AG04450 (cell line): ENCODE measurements at regions not wholly inside any gene's neighbourhood (a gene's known extent, or its start where the extent isn't known, plus 50 kb on each side); places are given as distances from the start of the nearest gene placed in this dataset.

Source experiments
- CTCF ChIA-PET: fragments of 300-600, 350-600 bp; formaldehyde crosslinking; extraction: SDS; loops from one replicate; lab custom pipeline; 2022; ENCODE audit warnings: antibody characterized with exemption, inconsistent platforms; lab: Charles Lee
- POLR2A ChIA-PET: fragments of 350-600 bp; formaldehyde crosslinking; extraction: SDS; loops from one replicate; lab custom pipeline; 2021; ENCODE audit warnings: antibody characterized with exemption, inconsistent platforms; lab: Yijun Ruan, JAX
- DNase-seq: peaks from one replicate; pipeline ENCODE4 v3.0.0-alpha.2; 2011; ENCODE audit warnings: low read depth, low spot score
- H3K27ac ChIP-seq: one replicate; pipeline ENCODE4 v1.5.1; 2012; ENCODE audit warnings: low read depth, low read length, control low read depth
- H3K27me3 ChIP-seq: one replicate; pipeline ENCODE4 v1.6.0; 2012; ENCODE audit warnings: low read length; ENCODE audit not compliant: control insufficient read depth, insufficient read depth
- H3K4me3 ChIP-seq: 2 replicates; pipeline ENCODE4 v1.5.1; 2011; ENCODE audit warnings: mild to moderate bottlenecking, low read depth, low read length, control low read depth
- H3K9me3 ChIP-seq: 2 replicates; pipeline ENCODE4 v1.5.1; 2012; ENCODE audit warnings: low read length; ENCODE audit not compliant: control insufficient read depth, insufficient read depth
- CTCF ChIP-seq: IDR thresholded peaks from 2 replicates; pipeline ENCODE4 v1.5.1; 2011; ENCODE audit warnings: low read depth, low read length, control low read depth, inconsistent platforms

DNA sequence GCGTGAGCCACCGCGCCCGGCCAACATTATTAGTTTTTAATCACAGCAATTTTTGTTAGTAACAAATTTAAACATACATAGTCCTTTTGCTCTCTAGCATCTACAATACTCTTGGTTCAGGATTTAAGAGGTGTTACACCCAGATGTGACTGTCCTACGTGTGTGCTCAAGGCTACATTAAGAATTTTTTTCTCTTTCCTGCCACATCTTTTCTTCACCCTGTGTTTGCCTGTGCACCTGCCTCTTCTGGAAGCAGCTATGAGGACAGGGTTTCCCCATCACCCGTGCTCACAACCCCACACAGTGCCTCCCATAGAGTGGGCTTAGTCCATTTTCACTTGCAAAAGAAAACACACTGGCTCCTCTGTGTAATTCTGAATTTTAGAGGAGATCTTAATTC lies 186.7 kb upstream of the KLF6 start:
- H3K27ac ChIP-seq, result no peak overlapping the region
- POLR2A ChIA-PET, result no interaction called here
- no peak for TF ChIP-seq CTCF
- no peak for DNase-seq
- H3K4me3 ChIP-seq, result no peak overlapping the region
- H3K9me3 ChIP-seq, result peaks cover 12% of the 10 kb centered on the region
- H3K27me3 ChIP-seq, result no peaks in the 10 kb centered on the region
- CTCF ChIA-PET, result no interaction called here

DNA sequence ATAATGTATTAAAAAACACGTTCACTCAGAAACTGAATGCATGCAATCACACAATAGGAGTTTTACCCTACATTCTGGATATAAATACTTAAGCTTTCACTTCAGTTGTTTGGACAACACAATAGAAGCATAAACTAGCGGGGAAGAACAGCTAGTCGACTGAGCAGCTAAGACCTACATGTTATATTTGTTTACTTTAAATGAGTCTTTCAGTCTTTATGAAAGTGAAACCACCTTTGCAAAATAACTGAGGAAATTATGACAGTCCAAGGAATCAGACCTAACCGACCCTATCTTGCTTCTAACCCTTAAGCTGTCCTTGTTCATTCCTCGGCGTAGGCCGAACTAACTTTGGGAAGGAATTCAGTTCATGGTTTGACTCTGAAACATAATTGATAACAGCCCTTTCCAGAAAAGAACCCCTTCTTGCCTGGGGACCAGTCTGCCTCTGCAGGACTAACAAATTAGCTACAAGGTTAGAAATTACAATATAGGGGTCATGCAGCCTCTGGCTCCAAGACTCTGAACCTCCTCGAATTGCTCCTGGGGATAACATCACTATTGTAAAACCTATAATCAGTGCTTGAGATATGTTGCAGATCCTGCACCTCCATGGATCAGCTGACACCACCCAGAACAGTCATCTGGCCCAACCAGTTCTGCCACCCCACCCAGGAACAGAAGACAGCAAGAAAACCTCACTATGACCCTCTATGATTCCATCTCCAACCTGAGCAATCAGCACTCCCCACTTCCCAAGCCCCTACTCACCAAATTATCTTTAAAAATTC lies 185.1 kb upstream of the KLF6 start:
- no peak overlapping the region for H3K27ac ChIP-seq
- ChIA-PET CTCF (interaction anchor here (0.8 kb wide), 1 partner anchor 13 kb away, joined by 3 read pairs; no protein-coding TSS in a partner anchor), POLR2A (no interaction called here)
- TF ChIP-seq CTCF, result no peak
- H3K27me3 ChIP-seq, result no peaks in the 10 kb centered on the region
- H3K4me3 ChIP-seq, result no peak overlapping the region
- peaks cover 2% of the 10 kb centered on the region; the same call in 1 of the 2 replicates for H3K9me3 ChIP-seq
- DNase-seq, result no peak

DNA sequence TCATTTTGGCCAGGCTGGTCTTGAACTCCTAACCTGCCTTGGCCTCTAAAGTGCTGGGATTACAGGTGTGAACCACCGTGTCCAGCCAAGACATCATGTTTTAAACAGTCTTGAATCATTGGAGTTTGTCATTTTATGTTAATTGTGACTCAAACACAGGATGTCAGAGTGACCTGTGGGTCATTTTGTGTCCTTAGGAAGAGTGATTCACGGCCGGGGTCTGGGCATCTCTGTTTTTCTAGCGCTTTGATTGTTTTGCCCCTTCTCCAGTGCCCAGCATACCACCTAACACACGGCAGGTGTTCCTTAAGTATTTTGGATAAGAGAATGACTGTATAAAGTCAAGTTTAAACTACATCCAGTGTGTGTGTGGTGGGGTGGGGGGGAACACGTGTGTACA lies 183.7 kb upstream of the KLF6 start:
- no peaks in the 10 kb centered on the region for H3K9me3 ChIP-seq
- no peak for TF ChIP-seq CTCF
- H3K4me3 ChIP-seq, result no peak overlapping the region
- H3K27me3 ChIP-seq, result no peaks in the 10 kb centered on the region
- DNase-seq, result no peak
- ChIA-PET CTCF (no interaction called here), POLR2A (no interaction called here)
- H3K27ac ChIP-seq, result no peak overlapping the region

- Histone ChIP-seq H3K9me3 (no peaks in the 10 kb centered on the region), H3K27me3 (no peaks in the 10 kb centered on the region), H3K27ac (no peak overlapping the region), H3K4me3 (no peak overlapping the region)
- DNase-seq, result no peak
- no peak for TF ChIP-seq CTCF
- ChIA-PET POLR2A (no interaction called here), CTCF (interaction anchor here (0.6 kb wide), 1 partner anchor 167 kb away, joined by 3 read pairs; no protein-coding TSS in a partner anchor)
Measured at GRCh38 chr10:3964516-3964915, 179.5 kb upstream of the KLF6 start.

GRCh38 chr10:3963191-3963673 lies 178.2 kb upstream of the KLF6 start:
- POLR2A ChIA-PET, result no interaction called here
- no peak for TF ChIP-seq CTCF
- CTCF ChIA-PET, result no interaction called here
- H3K4me3 ChIP-seq, result no peak overlapping the region
- no peaks in the 10 kb centered on the region for H3K27me3 ChIP-seq
- H3K9me3 ChIP-seq, result no peaks in the 10 kb centered on the region
- no peak for DNase-seq
- no peak overlapping the region for H3K27ac ChIP-seq
